ENCODE measurements at regions not wholly inside any gene's neighbourhood (a gene's known extent, or its start where the extent isn't known, plus 50 kb on each side); places are given as distances from the start of the nearest gene placed in this dataset.

DNA sequence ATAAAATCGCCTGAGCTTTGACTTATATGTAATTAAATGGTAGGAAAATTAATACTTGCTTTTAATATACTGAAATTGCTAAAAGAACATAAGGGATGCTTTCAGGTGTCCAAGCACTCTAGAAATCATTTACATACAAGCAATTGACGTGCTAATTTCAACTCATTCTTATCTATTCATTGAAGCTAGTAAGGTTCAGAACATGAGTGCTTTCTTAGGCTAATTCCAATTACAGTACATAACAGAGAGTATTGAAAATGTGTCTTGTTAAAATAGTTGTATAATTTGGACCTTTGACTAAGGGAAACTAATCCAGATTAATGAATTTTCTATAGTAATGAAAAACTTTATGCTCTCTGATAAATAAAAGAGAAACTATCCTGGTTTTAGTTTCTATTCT, 1016.4 kb upstream of the TYRP1 start:
- TF ChIP-seq CTCF (IDR thresholded peaks at IDR 0.05) (no peak), EP300 (IDR thresholded peaks at IDR 0.05; ENCODE audit: low read depth) (no peak)

Measured in transverse colon (tissue), 3 donors.